ENCODE measurements at regions not wholly inside any gene's neighbourhood (a gene's known extent, or its start where the extent isn't known, plus 50 kb on each side); places are given as distances from the start of the nearest gene placed in this dataset.
A peak's percentile ranks its signal among the peaks of the same experiment; 100 is the strongest.

- TF ChIP-seq, protein P1, sequence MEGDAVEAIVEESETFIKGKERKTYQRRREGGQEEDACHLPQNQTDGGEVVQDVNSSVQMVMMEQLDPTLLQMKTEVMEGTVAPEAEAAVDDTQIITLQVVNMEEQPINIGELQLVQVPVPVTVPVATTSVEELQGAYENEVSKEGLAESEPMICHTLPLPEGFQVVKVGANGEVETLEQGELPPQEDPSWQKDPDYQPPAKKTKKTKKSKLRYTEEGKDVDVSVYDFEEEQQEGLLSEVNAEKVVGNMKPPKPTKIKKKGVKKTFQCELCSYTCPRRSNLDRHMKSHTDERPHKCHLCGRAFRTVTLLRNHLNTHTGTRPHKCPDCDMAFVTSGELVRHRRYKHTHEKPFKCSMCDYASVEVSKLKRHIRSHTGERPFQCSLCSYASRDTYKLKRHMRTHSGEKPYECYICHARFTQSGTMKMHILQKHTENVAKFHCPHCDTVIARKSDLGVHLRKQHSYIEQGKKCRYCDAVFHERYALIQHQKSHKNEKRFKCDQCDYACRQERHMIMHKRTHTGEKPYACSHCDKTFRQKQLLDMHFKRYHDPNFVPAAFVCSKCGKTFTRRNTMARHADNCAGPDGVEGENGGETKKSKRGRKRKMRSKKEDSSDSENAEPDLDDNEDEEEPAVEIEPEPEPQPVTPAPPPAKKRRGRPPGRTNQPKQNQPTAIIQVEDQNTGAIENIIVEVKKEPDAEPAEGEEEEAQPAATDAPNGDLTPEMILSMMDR (IDR thresholded peaks at IDR 0.05) = no peak
- DNase-seq (ENCODE audit: low spot score) (no peak), ATAC-seq (ENCODE audit: low FRiP score) (no peak)
Observed at GRCh38 chr11:130644187-130644586, 195.7 kb downstream of the ADAMTS15 start.

DNA sequence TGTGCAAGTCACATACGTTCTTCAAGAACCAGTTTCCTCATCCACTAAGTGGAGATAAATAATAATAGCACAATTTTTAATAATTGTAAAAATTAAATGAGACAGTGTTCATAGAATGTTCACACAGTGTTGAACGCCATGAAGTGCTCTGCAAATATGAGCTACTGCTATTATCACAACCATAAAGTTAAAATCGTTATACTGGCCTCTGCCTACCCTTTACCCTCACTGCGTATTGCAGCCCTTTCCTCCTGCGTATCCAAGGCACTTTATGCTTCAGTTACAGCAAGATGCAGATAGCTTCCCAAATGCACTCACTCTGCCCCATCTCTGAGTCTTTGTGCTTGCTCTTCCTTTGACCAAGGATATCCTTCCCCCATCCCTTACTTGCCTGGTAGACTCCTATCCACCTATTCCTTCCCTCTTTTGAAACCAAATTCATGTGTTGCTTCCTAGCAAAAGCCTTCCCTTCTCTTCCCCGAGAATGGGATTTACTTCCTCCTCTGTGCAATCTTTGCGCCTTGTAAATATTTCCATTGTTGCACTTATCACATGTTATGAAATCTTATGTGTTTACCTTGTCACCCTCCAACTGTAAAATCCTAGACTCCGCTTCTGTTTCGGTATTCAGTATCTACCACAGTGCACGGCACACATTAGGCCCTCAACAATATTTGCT is 196.9 kb downstream of the ADAMTS15 start:
- ATAC-seq (ENCODE audit: low FRiP score) (no peak), DNase-seq (ENCODE audit: low spot score) (no peak)
- TF ChIP-seq, protein P1 (IDR thresholded peaks at IDR 0.05) = no peak

GRCh38 chr11:130645843-130646197 is 197.4 kb downstream of the ADAMTS15 start:
- TF ChIP-seq, protein P1 (IDR thresholded peaks at IDR 0.05) = no peak
- no peak for ATAC-seq (ENCODE audit: low FRiP score)
- DNase-seq (ENCODE audit: low spot score) = no peak

- DNase-seq (ENCODE audit: low spot score) (no peak), ATAC-seq (ENCODE audit: low FRiP score) (peak; percentile 2)
- TF ChIP-seq, protein P1 (IDR thresholded peaks at IDR 0.05) = no peak
Observed at GRCh38 chr11:130646881-130647280, 198.4 kb downstream of the ADAMTS15 start.

GRCh38 chr11:130647371-130647770 is 198.9 kb downstream of the ADAMTS15 start:
- DNase-seq (ENCODE audit: low spot score) (no peak), ATAC-seq (ENCODE audit: low FRiP score) (no peak)
- TF ChIP-seq, protein P1 (IDR thresholded peaks at IDR 0.05) = no peak

- ATAC-seq (ENCODE audit: low FRiP score) = no peak
- TF ChIP-seq, protein P1 (IDR thresholded peaks at IDR 0.05) = no peak
- no peak for DNase-seq (ENCODE audit: low spot score)
Observed at GRCh38 chr11:130649801-130650200, 201.4 kb downstream of the ADAMTS15 start.

- TF ChIP-seq, protein P1 (IDR thresholded peaks at IDR 0.05) = no peak
- ATAC-seq (ENCODE audit: low FRiP score) = no peak
- DNase-seq (ENCODE audit: low spot score) = no peak
Observed at GRCh38 chr11:130650456-130651030, 202.1 kb downstream of the ADAMTS15 start.
